IPS-18a (cell line): ENCODE measurements at regions not wholly inside any gene's neighbourhood (a gene's known extent, or its start where the extent isn't known, plus 50 kb on each side); places are given as distances from the start of the nearest gene placed in this dataset.

Source experiments
- H3K27ac ChIP-seq: one replicate; pipeline ENCODE4 v1.5.1; 2013; ENCODE audit warnings: low read length
- H3K27me3 ChIP-seq: one replicate; pipeline ENCODE4 v1.6.1; 2013; ENCODE audit warnings: mild to moderate bottlenecking, low read length; ENCODE audit not compliant: control insufficient read depth, insufficient read depth
- H3K36me3 ChIP-seq: one replicate; pipeline ENCODE4 v1.6.1; 2013; ENCODE audit warnings: low read depth, low read length; ENCODE audit not compliant: control insufficient read depth
- H3K4me1 ChIP-seq: one replicate; pipeline ENCODE4 v1.6.1; 2013; ENCODE audit warnings: low read depth, low read length; ENCODE audit not compliant: control insufficient read depth
- H3K4me3 ChIP-seq: one replicate; pipeline ENCODE4 v1.5.1; 2013; ENCODE audit warnings: low read length
- H3K9ac ChIP-seq: one replicate; pipeline ENCODE4 v1.6.1; 2013; ENCODE audit warnings: mild to moderate bottlenecking, low read length, moderate library complexity
- H3K9me3 ChIP-seq: one replicate; pipeline ENCODE4 v1.6.1; 2013; ENCODE audit warnings: low read depth, low read length; ENCODE audit not compliant: control insufficient read depth

- Histone ChIP-seq H3K9me3 (no peaks in the 10 kb centered on the region), H3K9ac (no peak overlapping the region), H3K4me3 (no peak overlapping the region), H3K27me3 (no peaks in the 10 kb centered on the region), H3K27ac (no peak overlapping the region), H3K36me3 (no peaks in the 10 kb centered on the region), H3K4me1 (peaks cover 6% of the 10 kb centered on the region)
Measured at GRCh38 chr2:7725171-7725849, 808.1 kb downstream of the RNF144A start.

GRCh38 chr2:7725850-7726242 is 808.6 kb downstream of the RNF144A start:
- Histone ChIP-seq H3K9ac (no peak overlapping the region), H3K27me3 (no peaks in the 10 kb centered on the region), H3K9me3 (no peaks in the 10 kb centered on the region), H3K4me3 (no peak overlapping the region), H3K4me1 (peaks cover 6% of the 10 kb centered on the region), H3K27ac (no peak overlapping the region), H3K36me3 (no peaks in the 10 kb centered on the region)

- peaks cover 6% of the 10 kb centered on the region for H3K4me1 ChIP-seq
- no peaks in the 10 kb centered on the region for H3K9me3 ChIP-seq
- no peaks in the 10 kb centered on the region for H3K27me3 ChIP-seq
- H3K27ac ChIP-seq = no peak overlapping the region
- H3K4me3 ChIP-seq = no peak overlapping the region
- H3K36me3 ChIP-seq = no peaks in the 10 kb centered on the region
- H3K9ac ChIP-seq = no peak overlapping the region
Measured at GRCh38 chr2:7726989-7727388, 809.8 kb downstream of the RNF144A start.

GRCh38 chr2:7728388-7728787 is 811.2 kb downstream of the RNF144A start:
- peaks cover 6% of the 10 kb centered on the region for H3K4me1 ChIP-seq
- no peaks in the 10 kb centered on the region for H3K27me3 ChIP-seq
- H3K9ac ChIP-seq = no peak overlapping the region
- no peak overlapping the region for H3K27ac ChIP-seq
- H3K4me3 ChIP-seq = no peak overlapping the region
- H3K9me3 ChIP-seq = no peaks in the 10 kb centered on the region
- H3K36me3 ChIP-seq = no peaks in the 10 kb centered on the region

- peaks cover 4% of the 10 kb centered on the region for H3K4me1 ChIP-seq
- no peaks in the 10 kb centered on the region for H3K36me3 ChIP-seq
- no peak overlapping the region for H3K9ac ChIP-seq
- no peaks in the 10 kb centered on the region for H3K9me3 ChIP-seq
- H3K4me3 ChIP-seq = no peak overlapping the region
- no peaks in the 10 kb centered on the region for H3K27me3 ChIP-seq
- no peak overlapping the region for H3K27ac ChIP-seq
Measured at GRCh38 chr2:7730449-7730848, 813.2 kb downstream of the RNF144A start.

GRCh38 chr2:7730990-7731389 is 813.8 kb downstream of the RNF144A start:
- H3K4me1 ChIP-seq = no peaks in the 10 kb centered on the region
- H3K36me3 ChIP-seq = no peaks in the 10 kb centered on the region
- no peaks in the 10 kb centered on the region for H3K27me3 ChIP-seq
- H3K9ac ChIP-seq = no peak overlapping the region
- H3K9me3 ChIP-seq = no peaks in the 10 kb centered on the region
- H3K27ac ChIP-seq = no peak overlapping the region
- no peak overlapping the region for H3K4me3 ChIP-seq

- Histone ChIP-seq H3K9ac (no peak overlapping the region), H3K4me1 (no peaks in the 10 kb centered on the region), H3K27me3 (no peaks in the 10 kb centered on the region), H3K9me3 (no peaks in the 10 kb centered on the region), H3K27ac (no peak overlapping the region), H3K4me3 (no peak overlapping the region), H3K36me3 (no peaks in the 10 kb centered on the region)
Measured at GRCh38 chr2:7732497-7732896, 815.3 kb downstream of the RNF144A start.

GRCh38 chr2:7736646-7737305 is 819.6 kb downstream of the RNF144A start:
- Histone ChIP-seq H3K36me3 (no peaks in the 10 kb centered on the region), H3K27me3 (no peaks in the 10 kb centered on the region), H3K27ac (no peak overlapping the region), H3K9ac (no peak overlapping the region), H3K4me1 (no peaks in the 10 kb centered on the region), H3K4me3 (no peak overlapping the region), H3K9me3 (no peaks in the 10 kb centered on the region)

GRCh38 chr2:7738596-7738995 is 821.4 kb downstream of the RNF144A start:
- Histone ChIP-seq H3K27me3 (no peaks in the 10 kb centered on the region), H3K9ac (no peak overlapping the region), H3K9me3 (no peaks in the 10 kb centered on the region), H3K4me3 (no peak overlapping the region), H3K27ac (no peak overlapping the region), H3K36me3 (no peaks in the 10 kb centered on the region), H3K4me1 (no peaks in the 10 kb centered on the region)

GRCh38 chr2:7740114-7740513 is 822.9 kb downstream of the RNF144A start:
- H3K9ac ChIP-seq = no peak overlapping the region
- H3K4me1 ChIP-seq = no peaks in the 10 kb centered on the region
- no peaks in the 10 kb centered on the region for H3K36me3 ChIP-seq
- H3K27ac ChIP-seq = no peak overlapping the region
- no peaks in the 10 kb centered on the region for H3K9me3 ChIP-seq
- no peaks in the 10 kb centered on the region for H3K27me3 ChIP-seq
- no peak overlapping the region for H3K4me3 ChIP-seq

- Histone ChIP-seq H3K9ac (no peak overlapping the region), H3K4me3 (no peak overlapping the region), H3K9me3 (no peaks in the 10 kb centered on the region), H3K4me1 (no peaks in the 10 kb centered on the region), H3K27ac (no peak overlapping the region), H3K36me3 (no peaks in the 10 kb centered on the region), H3K27me3 (no peaks in the 10 kb centered on the region)
Measured at GRCh38 chr2:7742301-7742700, 825.1 kb downstream of the RNF144A start.

- no peaks in the 10 kb centered on the region for H3K4me1 ChIP-seq
- no peak overlapping the region for H3K27ac ChIP-seq
- H3K9me3 ChIP-seq = no peaks in the 10 kb centered on the region
- no peaks in the 10 kb centered on the region for H3K27me3 ChIP-seq
- no peaks in the 10 kb centered on the region for H3K36me3 ChIP-seq
- no peak overlapping the region for H3K9ac ChIP-seq
- H3K4me3 ChIP-seq = no peak overlapping the region
Measured at GRCh38 chr2:7744827-7745226, 827.6 kb downstream of the RNF144A start.
